BE2C (cell line): ENCODE measurements at regions not wholly inside any gene's neighbourhood (a gene's known extent, or its start where the extent isn't known, plus 50 kb on each side); places are given as distances from the start of the nearest gene placed in this dataset.

ENCODE experiments used
- DNase-seq: peaks from one replicate; pipeline ENCODE4 v3.0.0-alpha.2; 2020
- H3K27me3 ChIP-seq: fragments of 250-450 bp; sonication (Bioruptor Pico); 2 replicates; pipeline ENCODE4 v1.5.1; 2020; ENCODE audit warnings: mild to moderate bottlenecking
- H3K36me3 ChIP-seq: fragments of 250-450 bp; sonication (Bioruptor Pico); 2 replicates; pipeline ENCODE4 v1.5.1; 2020; ENCODE audit warnings: mild to moderate bottlenecking
- H3K4me1 ChIP-seq: fragments of 250-450 bp; sonication (Bioruptor Pico); 2 replicates; pipeline ENCODE4 v1.5.1; 2020
- H3K4me3 ChIP-seq: 2 replicates; pipeline ENCODE4 v1.5.1; 2011; ENCODE audit warnings: low read depth, low read length
- H3K9me3 ChIP-seq: fragments of 250-450 bp; sonication (Bioruptor Pico); 2 replicates; pipeline ENCODE4 v1.5.1; 2020
- CTCF ChIP-seq: IDR thresholded peaks from 2 replicates; pipeline ENCODE4 v1.5.1; 2012; ENCODE audit warnings: mild to moderate bottlenecking, low read depth, low read length

- no peak for TF ChIP-seq CTCF
- DNase-seq, result no peak
- H3K4me1 ChIP-seq, result no peaks in the 10 kb centered on the region; the same call in 1 of the 2 replicates
- H3K27me3 ChIP-seq, result no peaks in the 10 kb centered on the region
- H3K4me3 ChIP-seq, result no peak overlapping the region
- no peaks in the 10 kb centered on the region for H3K36me3 ChIP-seq
- H3K9me3 ChIP-seq, result no peaks in the 10 kb centered on the region
These were observed 81.8 kb upstream of the FOXN3 start for GRCh38 chr14:89498878-89499277.

- Histone ChIP-seq H3K9me3 (no peaks in the 10 kb centered on the region), H3K36me3 (no peaks in the 10 kb centered on the region), H3K4me3 (no peak overlapping the region), H3K4me1 (no peaks in the 10 kb centered on the region; the same call in 1 of the 2 replicates), H3K27me3 (no peaks in the 10 kb centered on the region)
- DNase-seq, result no peak
- no peak for TF ChIP-seq CTCF
These were observed 78.7 kb upstream of the FOXN3 start for GRCh38 chr14:89495718-89496117.

GRCh38 chr14:89493877-89494634 lies 77.0 kb upstream of the FOXN3 start:
- DNase-seq, result no peak
- H3K36me3 ChIP-seq, result no peaks in the 10 kb centered on the region
- H3K27me3 ChIP-seq, result no peaks in the 10 kb centered on the region
- H3K9me3 ChIP-seq, result no peaks in the 10 kb centered on the region
- H3K4me3 ChIP-seq, result no peak overlapping the region
- no peak for TF ChIP-seq CTCF
- no peaks in the 10 kb centered on the region; the same call in 1 of the 2 replicates for H3K4me1 ChIP-seq

- H3K4me3 ChIP-seq, result no peak overlapping the region
These were observed 76.4 kb upstream of the FOXN3 start for GRCh38 chr14:89493406-89493805.

GRCh38 chr14:89491711-89492381 lies 74.8 kb upstream of the FOXN3 start:
- TF ChIP-seq CTCF, result no peak
- no peaks in the 10 kb centered on the region for H3K36me3 ChIP-seq
- DNase-seq, result no peak
- no peaks in the 10 kb centered on the region; the same call in 1 of the 2 replicates for H3K4me1 ChIP-seq
- no peaks in the 10 kb centered on the region for H3K9me3 ChIP-seq
- H3K27me3 ChIP-seq, result no peaks in the 10 kb centered on the region
- H3K4me3 ChIP-seq, result no peak overlapping the region

More at GRCh38 chr14:89493406-89493805, 76.4 kb upstream of the FOXN3 start:
- Histone ChIP-seq H3K4me1 (no peaks in the 10 kb centered on the region; the same call in 1 of the 2 replicates), H3K9me3 (no peaks in the 10 kb centered on the region), H3K27me3 (no peaks in the 10 kb centered on the region), H3K36me3 (no peaks in the 10 kb centered on the region)
- no peak for TF ChIP-seq CTCF
- DNase-seq, result no peak

GRCh38 chr14:89490466-89490865 lies 73.4 kb upstream of the FOXN3 start:
- no peak for DNase-seq
- Histone ChIP-seq H3K4me1 (no peaks in the 10 kb centered on the region; the same call in 1 of the 2 replicates), H3K27me3 (no peaks in the 10 kb centered on the region), H3K9me3 (no peaks in the 10 kb centered on the region), H3K4me3 (no peak overlapping the region), H3K36me3 (no peaks in the 10 kb centered on the region)
- no peak for TF ChIP-seq CTCF
